ENCODE measurements at regions not wholly inside any gene's neighbourhood (a gene's known extent, or its start where the extent isn't known, plus 50 kb on each side); places are given as distances from the start of the nearest gene placed in this dataset.

DNA sequence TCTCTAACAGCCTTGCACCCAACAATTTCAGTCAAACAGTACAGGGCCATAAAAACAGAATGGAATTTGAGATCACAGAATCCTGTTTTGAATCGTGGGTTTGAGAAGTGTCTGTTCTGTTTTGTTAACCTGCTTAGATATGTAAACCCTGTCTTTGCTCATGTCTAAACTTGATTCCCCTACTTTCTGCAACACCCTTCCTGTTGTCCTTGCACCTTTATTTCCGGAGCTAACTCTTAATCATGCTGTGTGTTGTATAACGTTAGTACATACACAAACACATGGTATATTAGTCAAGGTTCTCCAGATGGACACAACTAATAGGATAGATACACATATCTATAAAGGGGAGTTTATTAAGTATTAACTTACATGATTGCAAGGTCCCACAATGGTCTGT is 2229.2 kb upstream of the C9orf72 start:
- TF ChIP-seq, protein P1, sequence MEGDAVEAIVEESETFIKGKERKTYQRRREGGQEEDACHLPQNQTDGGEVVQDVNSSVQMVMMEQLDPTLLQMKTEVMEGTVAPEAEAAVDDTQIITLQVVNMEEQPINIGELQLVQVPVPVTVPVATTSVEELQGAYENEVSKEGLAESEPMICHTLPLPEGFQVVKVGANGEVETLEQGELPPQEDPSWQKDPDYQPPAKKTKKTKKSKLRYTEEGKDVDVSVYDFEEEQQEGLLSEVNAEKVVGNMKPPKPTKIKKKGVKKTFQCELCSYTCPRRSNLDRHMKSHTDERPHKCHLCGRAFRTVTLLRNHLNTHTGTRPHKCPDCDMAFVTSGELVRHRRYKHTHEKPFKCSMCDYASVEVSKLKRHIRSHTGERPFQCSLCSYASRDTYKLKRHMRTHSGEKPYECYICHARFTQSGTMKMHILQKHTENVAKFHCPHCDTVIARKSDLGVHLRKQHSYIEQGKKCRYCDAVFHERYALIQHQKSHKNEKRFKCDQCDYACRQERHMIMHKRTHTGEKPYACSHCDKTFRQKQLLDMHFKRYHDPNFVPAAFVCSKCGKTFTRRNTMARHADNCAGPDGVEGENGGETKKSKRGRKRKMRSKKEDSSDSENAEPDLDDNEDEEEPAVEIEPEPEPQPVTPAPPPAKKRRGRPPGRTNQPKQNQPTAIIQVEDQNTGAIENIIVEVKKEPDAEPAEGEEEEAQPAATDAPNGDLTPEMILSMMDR (IDR thresholded peaks at IDR 0.05) = no peak
- TF ChIP-seq POLR2A (IDR thresholded peaks at IDR 0.05) = no peak
